Activated CD8-positive, alpha-beta T cell treated with anti-CD3 and anti-CD28 coated beads for 36 hours (primary cell): ENCODE measurements at regions not wholly inside any gene's neighbourhood (a gene's known extent, or its start where the extent isn't known, plus 50 kb on each side); places are given as distances from the start of the nearest gene placed in this dataset.

Experiments
- ATAC-seq: fragments of 200-7000 bp; cut with Tn5 transposase; one replicate; pipeline ENCODE4 v1.10.0; 2021; ENCODE audit warnings: mild to moderate bottlenecking, moderate library complexity
- CTCF ChIA-PET: fragments of 350-600 bp; sonication (Branson Sonifier 250); formaldehyde crosslinking; loops from one replicate; lab custom pipeline; 2021; ENCODE audit warnings: antibody characterized with exemption; lab: Charles Lee
- POLR2A ChIA-PET: fragments of 350-600 bp; sonication (Branson Sonifier 250); formaldehyde crosslinking; loops from one replicate; lab custom pipeline; 2021; ENCODE audit warnings: antibody characterized with exemption; lab: Charles Lee
- DNase-seq: peaks from one replicate; pipeline ENCODE4 v3.0.0-alpha.2; 2020
- H3K27ac Mint-ChIP-seq: one replicate; pipeline ENCODE4 v1.8.0; 2021; ENCODE audit warnings: mild to moderate bottlenecking, mixed read lengths
- H3K27me3 Mint-ChIP-seq: one replicate; pipeline ENCODE4 v1.8.0; 2021; ENCODE audit warnings: mixed read lengths
- H3K36me3 Mint-ChIP-seq: one replicate; pipeline ENCODE4 v1.8.0; 2021; ENCODE audit warnings: low read depth, mixed read lengths
- H3K4me1 Mint-ChIP-seq: one replicate; pipeline ENCODE4 v1.8.0; 2021; ENCODE audit warnings: low read depth, mixed read lengths
- H3K4me3 Mint-ChIP-seq: one replicate; pipeline ENCODE4 v1.8.0; 2021; ENCODE audit warnings: mild to moderate bottlenecking, moderate library complexity, mixed read lengths
- H3K9me3 Mint-ChIP-seq: one replicate; pipeline ENCODE4 v1.8.0; 2021; ENCODE audit warnings: mixed read lengths
- intact Hi-C: fragments of 100-400 bp; cut with micrococcal nuclease; formaldehyde crosslinking; loops from one replicate; pipeline ENCODE4 v1.10.0; 2022
- TF ChIP-seq, protein P1 (sequence below): fragments of 200-600 bp; IDR thresholded peaks from one replicate; pipeline ENCODE4 v1.8.0; 2022; ENCODE audit warnings: antibody characterized with exemption, mild to moderate bottlenecking

DNA sequence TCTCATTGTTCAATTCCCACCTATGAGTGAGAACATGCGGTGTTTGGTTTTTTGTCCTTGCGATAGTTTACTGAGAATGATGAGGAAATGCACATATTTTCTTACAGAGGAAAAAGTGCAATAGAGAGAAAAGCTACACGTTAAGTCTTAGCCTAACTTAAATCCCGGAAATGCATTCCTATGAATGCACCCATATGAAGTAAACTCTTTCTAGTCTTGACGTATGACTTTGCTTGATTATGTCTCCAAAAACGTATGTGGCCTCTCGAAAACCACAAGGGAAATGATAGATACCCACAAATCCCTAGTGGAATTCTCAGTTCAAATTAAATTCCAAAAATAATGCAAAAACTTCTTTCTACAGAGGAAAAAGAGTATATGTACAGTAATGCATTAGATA is 90.7 kb upstream of the SASH1 start:
- Mint-ChIP-seq H3K36me3 (no peaks in the 10 kb centered on the region), H3K27ac (no peak overlapping the region), H3K27me3 (peaks cover 5% of the 10 kb centered on the region), H3K4me3 (no peak overlapping the region), H3K9me3 (no peaks in the 10 kb centered on the region), H3K4me1 (no peaks in the 10 kb centered on the region)
- no peak for ATAC-seq
- intact Hi-C loops, result loop anchor here (5.0 kb wide), 1 partner anchor 75 kb away; no protein-coding TSS in a partner anchor
- ChIA-PET CTCF (interaction anchor here (0.7 to 2.4 kb wide), 5 partner anchors 53 to 744 kb away, joined by 3 to 11 read pairs (median 3); no protein-coding TSS in a partner anchor), POLR2A (no interaction called here)
- DNase-seq, result no peak
- TF ChIP-seq, protein P1, sequence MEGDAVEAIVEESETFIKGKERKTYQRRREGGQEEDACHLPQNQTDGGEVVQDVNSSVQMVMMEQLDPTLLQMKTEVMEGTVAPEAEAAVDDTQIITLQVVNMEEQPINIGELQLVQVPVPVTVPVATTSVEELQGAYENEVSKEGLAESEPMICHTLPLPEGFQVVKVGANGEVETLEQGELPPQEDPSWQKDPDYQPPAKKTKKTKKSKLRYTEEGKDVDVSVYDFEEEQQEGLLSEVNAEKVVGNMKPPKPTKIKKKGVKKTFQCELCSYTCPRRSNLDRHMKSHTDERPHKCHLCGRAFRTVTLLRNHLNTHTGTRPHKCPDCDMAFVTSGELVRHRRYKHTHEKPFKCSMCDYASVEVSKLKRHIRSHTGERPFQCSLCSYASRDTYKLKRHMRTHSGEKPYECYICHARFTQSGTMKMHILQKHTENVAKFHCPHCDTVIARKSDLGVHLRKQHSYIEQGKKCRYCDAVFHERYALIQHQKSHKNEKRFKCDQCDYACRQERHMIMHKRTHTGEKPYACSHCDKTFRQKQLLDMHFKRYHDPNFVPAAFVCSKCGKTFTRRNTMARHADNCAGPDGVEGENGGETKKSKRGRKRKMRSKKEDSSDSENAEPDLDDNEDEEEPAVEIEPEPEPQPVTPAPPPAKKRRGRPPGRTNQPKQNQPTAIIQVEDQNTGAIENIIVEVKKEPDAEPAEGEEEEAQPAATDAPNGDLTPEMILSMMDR, result no peak

DNA sequence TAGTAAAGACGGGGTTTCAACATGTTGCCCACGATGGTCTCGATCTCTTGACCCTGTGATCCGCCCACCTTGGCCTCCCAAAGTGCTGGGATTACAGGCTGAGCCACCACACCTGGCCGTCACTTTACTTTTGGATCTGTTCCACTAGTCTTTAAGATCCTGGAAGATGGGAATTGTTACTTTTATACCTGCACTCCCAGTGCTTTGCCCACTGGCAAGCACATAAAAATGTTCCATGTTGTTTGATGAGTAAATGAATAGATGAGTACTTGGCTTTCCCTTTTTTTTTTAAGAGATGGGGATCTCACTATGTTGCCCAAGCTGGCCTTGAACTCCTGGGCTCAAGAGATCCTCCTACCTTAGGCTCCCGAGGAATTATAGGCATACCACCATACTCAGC is 84.8 kb upstream of the SASH1 start:
- H3K9me3 Mint-ChIP-seq, result no peaks in the 10 kb centered on the region
- H3K4me1 Mint-ChIP-seq, result no peaks in the 10 kb centered on the region
- H3K36me3 Mint-ChIP-seq, result no peaks in the 10 kb centered on the region
- DNase-seq, result no peak
- ChIA-PET POLR2A (no interaction called here), CTCF (interaction anchor here (1.4 kb wide), 1 partner anchor 80 kb away, joined by 5 read pairs; no protein-coding TSS in a partner anchor)
- TF ChIP-seq, protein P1, result no peak
- H3K27ac Mint-ChIP-seq, result no peak overlapping the region
- H3K4me3 Mint-ChIP-seq, result no peak overlapping the region
- peaks cover 9% of the 10 kb centered on the region for H3K27me3 Mint-ChIP-seq
- intact Hi-C loops, result no loop called here
- ATAC-seq, result no peak

DNA sequence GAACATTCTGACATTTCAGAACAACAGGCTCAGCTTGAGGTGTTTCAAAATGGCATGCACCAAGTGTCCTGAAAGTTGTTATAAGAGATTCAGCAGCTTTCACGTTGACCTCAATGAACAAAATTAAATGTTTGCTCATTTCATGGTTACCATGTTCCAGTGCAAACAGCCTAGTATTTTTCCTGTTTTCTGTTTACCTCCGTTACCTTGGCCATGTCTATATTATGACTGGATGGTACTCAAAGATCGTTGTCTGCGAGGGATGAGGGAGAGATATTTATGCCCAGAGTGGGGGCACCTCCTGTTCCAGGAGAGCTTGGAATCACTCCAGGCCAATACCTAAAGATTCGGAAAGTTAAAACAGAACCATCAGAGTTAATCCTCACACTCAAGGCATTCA is 83.8 kb upstream of the SASH1 start:
- TF ChIP-seq, protein P1, result no peak
- ATAC-seq, result no peak
- POLR2A ChIA-PET, result no interaction called here
- intact Hi-C loops, result no loop called here
- H3K27me3 Mint-ChIP-seq, result peaks cover 9% of the 10 kb centered on the region
- H3K36me3 Mint-ChIP-seq, result no peaks in the 10 kb centered on the region
- no peak for DNase-seq
- H3K27ac Mint-ChIP-seq, result no peak overlapping the region
- no peaks in the 10 kb centered on the region for H3K9me3 Mint-ChIP-seq
- H3K4me3 Mint-ChIP-seq, result no peak overlapping the region
- no peaks in the 10 kb centered on the region for H3K4me1 Mint-ChIP-seq
- CTCF ChIA-PET, result no interaction called here

DNA sequence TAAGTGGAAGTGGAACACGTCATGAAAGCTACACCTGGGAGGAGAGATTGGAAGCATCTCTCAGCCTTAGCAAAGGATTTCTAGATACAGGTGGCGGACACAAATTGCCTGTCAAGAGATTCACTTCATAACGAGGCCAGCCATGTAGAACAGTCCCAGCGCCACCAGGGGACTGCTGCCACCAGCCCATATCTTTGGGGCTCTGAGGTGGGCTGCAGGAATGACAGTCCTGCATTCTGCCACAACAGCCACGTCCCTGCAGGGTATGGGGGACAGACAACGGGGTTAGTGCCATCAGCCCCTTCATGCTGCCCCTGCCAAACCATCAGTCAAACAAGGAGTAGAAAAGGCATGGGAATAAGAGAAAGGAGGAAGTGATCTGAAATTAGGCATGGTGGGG is 81.2 kb upstream of the SASH1 start:
- intact Hi-C loops, result no loop called here
- no peak overlapping the region for H3K27ac Mint-ChIP-seq
- ChIA-PET CTCF (no interaction called here), POLR2A (no interaction called here)
- peaks cover 14% of the 10 kb centered on the region for H3K27me3 Mint-ChIP-seq
- DNase-seq (no peak), ATAC-seq (no peak)
- no peaks in the 10 kb centered on the region for H3K36me3 Mint-ChIP-seq
- H3K4me1 Mint-ChIP-seq, result no peaks in the 10 kb centered on the region
- H3K9me3 Mint-ChIP-seq, result no peaks in the 10 kb centered on the region
- TF ChIP-seq, protein P1, result no peak
- H3K4me3 Mint-ChIP-seq, result no peak overlapping the region

DNA sequence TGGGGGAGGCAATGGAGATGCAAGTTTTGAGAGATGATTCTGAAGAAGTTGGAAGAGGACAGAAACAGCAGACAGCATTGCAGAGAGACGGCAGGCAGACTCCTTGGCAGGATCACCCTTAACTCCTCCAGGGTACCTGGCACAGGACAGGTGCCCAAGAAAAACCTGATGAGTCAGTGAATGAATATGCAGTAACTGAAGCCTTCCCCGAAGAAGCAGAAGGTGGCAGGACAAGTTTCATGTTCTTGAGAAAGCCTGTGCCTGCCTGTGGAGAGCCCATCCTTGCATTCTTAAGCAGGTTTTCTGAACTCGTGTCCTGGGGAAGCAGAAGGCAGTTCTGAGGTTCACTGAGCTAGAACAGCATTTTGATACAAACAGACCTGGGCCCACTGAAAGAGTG is 79.6 kb upstream of the SASH1 start:
- POLR2A ChIA-PET, result no interaction called here
- Mint-ChIP-seq H3K9me3 (no peaks in the 10 kb centered on the region), H3K27me3 (peaks cover 10% of the 10 kb centered on the region), H3K4me1 (no peaks in the 10 kb centered on the region), H3K36me3 (no peaks in the 10 kb centered on the region), H3K27ac (no peak overlapping the region), H3K4me3 (no peak overlapping the region)
- ATAC-seq (no peak), DNase-seq (no peak)
- TF ChIP-seq, protein P1, result no peak
- CTCF ChIA-PET, result no interaction called here
- intact Hi-C loops, result no loop called here
